Prostate gland (tissue), 2 donors: ENCODE measurements at regions not wholly inside any gene's neighbourhood (a gene's known extent, or its start where the extent isn't known, plus 50 kb on each side); places are given as distances from the start of the nearest gene placed in this dataset.

Source experiments
- POLR2AphosphoS5 ChIP-seq: sonication (generic); formaldehyde crosslinking; IDR thresholded peaks from one replicate; pipeline ENCODE4 v1.6.1; 2017; ENCODE audit warnings: antibody characterized with exemption
- TF ChIP-seq, protein P1 (sequence below), 4 experiments: fragments of 200-600 bp in 2 of 4; fragments of 450-650 bp in 2 of 4; sonication (generic) in 2 of 4; IDR thresholded peaks; 1 replicate in 3 of 4; 2 replicates in 1 of 4; pipeline ENCODE4 v1.5.1; 2016 to 2019; ENCODE audit warnings: antibody characterized with exemption in 4 of 4, mild to moderate bottlenecking in 2 of 4, moderate library complexity in 2 of 4

DNA sequence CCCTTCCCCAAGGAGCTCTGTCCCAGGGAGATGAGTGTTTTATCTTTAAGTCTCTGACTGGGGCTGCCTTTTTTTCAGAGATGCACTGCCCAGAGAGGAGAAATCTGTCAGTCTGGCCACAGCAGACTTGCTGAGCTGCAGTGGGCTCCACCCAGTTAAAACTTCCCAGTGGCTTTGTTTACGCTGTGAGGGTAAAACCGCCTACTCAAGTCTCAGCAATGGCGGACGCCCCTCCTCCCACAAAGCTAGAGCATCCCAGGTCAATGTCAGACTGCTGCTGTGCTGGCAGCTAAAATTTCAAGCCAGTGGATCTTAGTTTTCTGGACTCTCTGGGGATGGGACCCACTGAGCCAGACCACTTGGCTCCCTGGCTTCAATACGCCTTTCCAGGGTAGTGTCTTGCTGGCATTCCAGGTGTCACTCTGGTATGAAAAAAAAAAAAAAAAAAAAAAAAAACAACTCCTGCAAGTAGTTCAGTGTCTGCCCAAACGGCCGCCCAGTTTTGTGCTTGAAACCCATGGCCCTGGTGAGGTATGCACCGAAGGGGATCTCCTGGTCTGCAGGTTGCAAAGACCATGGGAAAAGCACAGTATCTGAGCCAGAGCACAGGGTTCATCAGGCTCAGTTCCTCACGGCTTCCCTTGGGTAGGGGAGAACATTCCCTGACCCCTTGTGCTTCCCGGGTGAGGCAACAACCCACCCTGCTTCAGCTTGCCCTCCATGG is 1616.1 kb upstream of the ADGRL3 start:
- TF ChIP-seq, protein P1, sequence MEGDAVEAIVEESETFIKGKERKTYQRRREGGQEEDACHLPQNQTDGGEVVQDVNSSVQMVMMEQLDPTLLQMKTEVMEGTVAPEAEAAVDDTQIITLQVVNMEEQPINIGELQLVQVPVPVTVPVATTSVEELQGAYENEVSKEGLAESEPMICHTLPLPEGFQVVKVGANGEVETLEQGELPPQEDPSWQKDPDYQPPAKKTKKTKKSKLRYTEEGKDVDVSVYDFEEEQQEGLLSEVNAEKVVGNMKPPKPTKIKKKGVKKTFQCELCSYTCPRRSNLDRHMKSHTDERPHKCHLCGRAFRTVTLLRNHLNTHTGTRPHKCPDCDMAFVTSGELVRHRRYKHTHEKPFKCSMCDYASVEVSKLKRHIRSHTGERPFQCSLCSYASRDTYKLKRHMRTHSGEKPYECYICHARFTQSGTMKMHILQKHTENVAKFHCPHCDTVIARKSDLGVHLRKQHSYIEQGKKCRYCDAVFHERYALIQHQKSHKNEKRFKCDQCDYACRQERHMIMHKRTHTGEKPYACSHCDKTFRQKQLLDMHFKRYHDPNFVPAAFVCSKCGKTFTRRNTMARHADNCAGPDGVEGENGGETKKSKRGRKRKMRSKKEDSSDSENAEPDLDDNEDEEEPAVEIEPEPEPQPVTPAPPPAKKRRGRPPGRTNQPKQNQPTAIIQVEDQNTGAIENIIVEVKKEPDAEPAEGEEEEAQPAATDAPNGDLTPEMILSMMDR (IDR thresholded peaks at IDR 0.05), result no peak
- TF ChIP-seq POLR2AphosphoS5, result no peak
